ENCODE measurements at regions not wholly inside any gene's neighbourhood (a gene's known extent, or its start where the extent isn't known, plus 50 kb on each side); places are given as distances from the start of the nearest gene placed in this dataset.
"Not testable (repeated sequence)": the region's sequence is repeated elsewhere in the genome, so short reads cannot be mapped to it uniquely, and the experiment has no call there.

GRCh38 chr2:183935005-183935404 is 663.3 kb upstream of the ZNF804A start:
- DNase-seq: no peak

GRCh38 chr2:183937220-183937619 is 661.1 kb upstream of the ZNF804A start:
- DNase-seq: no peak

GRCh38 chr2:183946193-183946592 is 652.1 kb upstream of the ZNF804A start:
- no peak for DNase-seq

GRCh38 chr2:183948861-183949260 is 649.5 kb upstream of the ZNF804A start:
- no peak for DNase-seq

- DNase-seq: no peak
Observed at GRCh38 chr2:183950673-183951072, 647.7 kb upstream of the ZNF804A start.

GRCh38 chr2:183951630-183952029 is 646.7 kb upstream of the ZNF804A start:
- no peak for DNase-seq

- DNase-seq: no peak
Observed at GRCh38 chr2:183952741-183953140, 645.6 kb upstream of the ZNF804A start.

GRCh38 chr2:183963609-183964008 is 634.7 kb upstream of the ZNF804A start:
- DNase-seq: no peak

- no peak for DNase-seq
Observed at GRCh38 chr2:183964565-183964964, 633.8 kb upstream of the ZNF804A start.

GRCh38 chr2:183967756-183968155 is 630.6 kb upstream of the ZNF804A start:
- DNase-seq: no peak

GRCh38 chr2:183975676-183976075 is 622.7 kb upstream of the ZNF804A start:
- not testable (repeated sequence) for DNase-seq

GRCh38 chr2:183984871-183985270 is 613.5 kb upstream of the ZNF804A start:
- DNase-seq: no peak

GRCh38 chr2:183991968-183992367 is 606.4 kb upstream of the ZNF804A start:
- DNase-seq: no peak

- DNase-seq: no peak
Observed at GRCh38 chr2:183993052-183993451, 605.3 kb upstream of the ZNF804A start.

- DNase-seq: no peak
Observed at GRCh38 chr2:183995632-183996031, 602.7 kb upstream of the ZNF804A start.

- DNase-seq: no peak
Observed at GRCh38 chr2:183996825-183997793, 601.2 kb upstream of the ZNF804A start.

GRCh38 chr2:183998041-183998796 is 600.1 kb upstream of the ZNF804A start:
- no peak for DNase-seq

GRCh38 chr2:183998797-183999190 is 599.5 kb upstream of the ZNF804A start:
- DNase-seq: no peak

- DNase-seq: no peak
Observed at GRCh38 chr2:184004289-184004947, 593.9 kb upstream of the ZNF804A start.

- DNase-seq: no peak
Observed at GRCh38 chr2:184004948-184005672, 593.2 kb upstream of the ZNF804A start.

GRCh38 chr2:184006998-184007397 is 591.3 kb upstream of the ZNF804A start:
- no peak for DNase-seq

- DNase-seq: no peak
Observed at GRCh38 chr2:184026961-184027360, 571.4 kb upstream of the ZNF804A start.

- DNase-seq: no peak
Observed at GRCh38 chr2:184030245-184030644, 568.1 kb upstream of the ZNF804A start.

All from CD4-positive, alpha-beta T cell treated with Interleukin-4 for 1 hour (primary cell).